ENCODE measurements at regions not wholly inside any gene's neighbourhood (a gene's known extent, or its start where the extent isn't known, plus 50 kb on each side); places are given as distances from the start of the nearest gene placed in this dataset.

DNA sequence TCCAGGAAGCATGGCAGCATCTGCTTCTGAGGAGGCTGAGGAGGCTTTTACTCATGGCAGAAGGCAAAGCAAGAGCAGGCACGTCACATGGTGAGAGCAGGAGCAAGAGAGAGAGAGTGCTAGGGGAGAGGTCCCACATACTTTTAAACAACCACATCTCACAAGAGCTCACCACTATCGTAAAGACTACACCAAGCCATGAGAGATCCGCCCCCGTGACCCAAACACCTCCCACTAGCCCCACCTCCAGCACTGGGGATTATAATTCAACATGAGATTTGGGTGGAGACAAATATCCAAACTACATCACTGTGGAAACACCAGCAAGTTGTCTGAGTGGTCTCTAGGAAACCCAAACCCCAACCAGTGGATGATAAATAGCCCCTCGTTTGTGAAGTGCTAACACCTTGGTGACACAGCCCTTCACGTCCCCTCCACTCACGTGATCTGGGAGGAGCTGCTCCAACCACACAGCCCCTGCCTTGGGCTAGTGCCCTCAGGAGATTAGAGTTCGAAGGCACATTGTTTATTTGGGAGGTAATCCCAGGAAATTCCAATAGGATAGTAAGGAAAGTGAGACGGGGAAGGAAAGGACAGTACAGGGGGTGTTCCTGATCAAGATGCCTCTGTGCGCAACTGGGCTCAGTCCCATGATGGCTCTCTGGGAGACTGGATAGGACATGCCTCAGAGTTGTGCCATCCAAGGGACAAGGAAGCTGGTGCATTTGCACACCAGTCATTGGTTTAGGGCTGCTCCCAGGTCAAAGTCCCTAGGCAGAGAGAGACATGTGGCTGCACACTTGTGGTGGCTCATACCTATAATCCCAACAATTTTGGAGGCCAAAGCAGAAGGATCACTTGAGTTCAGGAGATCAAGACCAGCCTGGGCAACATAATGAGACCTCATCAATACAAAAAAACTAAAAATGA is 80.6 kb upstream of the CTNNB1 start:
- no peak for DNase-seq

DNA sequence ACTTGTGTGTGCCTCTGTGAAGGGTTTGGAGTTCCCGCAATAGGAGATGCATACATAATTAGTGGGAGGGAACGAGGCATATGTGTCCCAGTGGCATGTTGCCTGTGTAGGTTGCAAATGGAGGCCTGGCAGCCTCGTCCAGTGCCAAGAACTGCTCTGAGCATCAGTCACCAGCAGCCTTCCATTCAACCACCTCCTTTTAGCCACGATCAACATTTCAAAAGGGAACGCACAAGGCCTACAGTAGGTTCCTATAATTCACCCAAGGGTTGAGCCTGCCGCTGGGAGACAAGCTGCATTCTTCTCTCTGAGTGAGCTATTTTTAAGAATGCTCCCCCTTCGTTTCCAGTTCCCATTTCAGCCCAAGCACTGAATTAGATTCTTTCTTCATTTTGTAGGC is 78.8 kb upstream of the CTNNB1 start:
- DNase-seq, result no peak

DNA sequence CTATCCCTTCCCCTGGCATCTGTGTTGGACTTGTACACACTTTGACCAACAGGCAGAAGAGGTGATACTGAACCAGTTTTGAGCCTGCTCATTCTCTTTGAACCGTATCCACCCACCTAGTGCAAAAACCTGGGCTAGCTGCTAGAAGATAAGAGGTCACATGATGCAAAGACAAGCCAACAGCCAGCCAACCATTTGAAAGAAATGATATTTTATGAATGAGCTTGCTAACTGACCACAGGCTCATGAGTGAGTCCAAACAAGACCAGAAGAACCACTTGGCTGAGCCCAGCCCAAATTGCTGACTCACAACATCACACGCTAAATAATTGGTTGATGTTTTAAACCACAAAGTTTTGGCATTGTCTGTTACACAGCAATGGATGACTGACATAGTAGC is 74.0 kb upstream of the CTNNB1 start:
- DNase-seq, result no peak

DNA sequence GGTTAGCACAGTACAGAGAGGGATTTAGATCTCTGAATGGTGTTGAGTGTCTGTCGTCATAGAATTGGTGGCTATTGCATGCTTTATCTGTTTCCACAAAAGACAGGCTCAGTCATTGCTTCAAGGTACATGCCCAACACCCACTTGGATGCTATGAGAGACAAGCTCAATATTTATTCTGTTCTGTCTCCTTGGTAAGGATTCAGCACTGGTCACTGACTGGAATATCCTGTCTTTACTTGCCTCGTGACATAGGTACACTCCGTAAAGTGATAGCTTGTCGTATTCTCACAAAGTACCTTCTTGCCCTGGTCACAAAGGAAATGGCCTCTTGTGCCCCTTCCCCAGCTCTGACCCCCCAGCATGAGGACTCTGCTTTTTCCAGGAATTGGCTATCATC is 72.8 kb upstream of the CTNNB1 start:
- DNase-seq, result no peak

DNA sequence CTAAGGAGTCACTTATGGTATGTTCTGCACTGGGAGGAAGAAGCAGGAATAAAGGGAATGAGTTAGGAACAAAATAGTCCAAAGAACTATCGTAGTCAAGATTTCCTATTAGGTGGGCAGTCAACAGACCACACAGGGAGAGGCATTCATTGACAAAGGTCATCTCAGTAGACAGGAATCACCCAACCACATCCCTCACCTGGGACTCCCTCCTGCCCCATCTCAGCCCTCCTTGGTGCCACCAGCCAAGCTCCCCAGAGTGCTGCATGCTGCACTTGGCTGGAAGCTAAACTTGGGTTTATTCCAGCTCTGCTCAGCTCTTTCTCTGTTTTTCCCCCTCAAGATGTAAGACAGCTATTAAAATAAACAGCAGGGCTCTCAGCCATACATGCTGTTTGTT is 72.3 kb upstream of the CTNNB1 start:
- DNase-seq, result no peak

DNA sequence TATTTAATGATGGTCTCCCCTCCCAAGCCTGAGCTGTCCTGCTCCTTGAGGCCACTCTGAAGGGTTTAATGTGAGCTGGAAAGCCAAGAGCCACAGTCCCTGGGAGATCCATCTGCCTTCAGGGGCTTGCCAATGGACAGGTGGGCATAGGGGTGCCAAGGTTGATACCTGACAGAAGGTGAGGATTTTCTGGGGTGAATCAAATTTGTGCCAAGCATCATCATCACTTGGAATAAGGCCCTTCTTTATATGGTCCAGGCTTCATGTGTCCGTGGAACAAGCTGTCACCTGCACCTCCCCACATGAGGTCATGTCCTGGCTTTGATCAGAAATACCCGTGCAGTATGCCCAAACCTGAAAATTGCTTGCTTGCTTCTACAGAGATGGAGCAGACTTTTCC is 71.9 kb upstream of the CTNNB1 start:
- DNase-seq, result no peak

DNA sequence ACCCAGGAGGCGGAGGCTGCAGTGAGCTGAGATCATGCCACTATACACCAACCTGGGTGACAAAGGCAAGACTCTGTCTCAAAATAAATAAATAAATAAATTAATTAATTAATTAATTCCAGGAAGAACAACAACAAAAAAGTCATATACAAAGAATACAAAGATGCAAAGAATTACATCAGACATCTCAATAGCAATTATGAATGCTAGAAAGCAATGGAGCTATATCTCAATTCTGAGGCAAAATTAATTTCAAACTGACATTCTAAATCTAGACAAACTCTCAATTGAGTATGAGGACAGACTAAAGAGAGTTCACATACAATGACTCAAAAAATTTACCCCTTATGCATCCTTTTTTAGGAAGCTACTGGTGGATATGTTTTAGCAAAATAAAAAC is 69.6 kb upstream of the CTNNB1 start:
- DNase-seq, result no peak

DNA sequence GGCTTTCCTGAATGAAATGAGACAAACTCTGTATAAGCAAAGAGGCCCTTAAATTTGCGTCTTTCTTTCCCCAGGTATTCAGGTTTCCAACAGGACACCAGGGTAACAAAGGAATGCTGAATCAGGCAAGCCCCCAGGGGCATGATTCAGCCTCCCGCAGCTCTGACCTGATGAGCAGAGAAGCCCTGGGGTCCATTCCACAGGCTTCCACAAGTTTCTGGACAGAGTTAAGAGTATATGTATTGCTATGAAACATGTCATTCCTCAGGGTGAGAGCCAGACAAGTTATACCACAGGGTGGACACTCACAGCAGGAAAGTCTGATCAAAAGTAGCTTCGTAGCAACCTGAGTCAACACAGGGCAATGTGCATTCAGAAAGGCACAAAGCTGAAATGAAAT is 68.1 kb upstream of the CTNNB1 start:
- no peak for DNase-seq

DNA sequence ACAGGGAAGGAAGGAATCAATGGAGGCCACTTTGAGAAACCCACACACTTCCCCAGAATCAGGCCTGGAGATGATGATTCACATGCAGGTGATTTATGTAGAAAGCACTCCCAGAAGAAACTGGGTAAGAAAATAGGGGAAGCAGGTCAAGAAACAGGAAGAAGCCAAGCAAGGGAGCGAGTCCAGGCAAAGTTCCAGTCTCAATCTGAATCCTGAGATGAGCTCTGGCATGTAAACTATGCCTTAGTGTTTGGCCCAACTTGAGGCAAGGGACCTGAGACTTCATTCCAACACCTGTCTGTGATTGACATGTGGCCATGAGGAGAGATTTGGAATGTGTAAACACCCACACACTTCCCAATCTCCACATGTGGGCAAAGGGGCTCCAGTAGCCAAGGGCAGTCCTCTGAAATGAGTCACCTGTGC is 61.6 kb upstream of the CTNNB1 start:
- DNase-seq, result no peak

DNA sequence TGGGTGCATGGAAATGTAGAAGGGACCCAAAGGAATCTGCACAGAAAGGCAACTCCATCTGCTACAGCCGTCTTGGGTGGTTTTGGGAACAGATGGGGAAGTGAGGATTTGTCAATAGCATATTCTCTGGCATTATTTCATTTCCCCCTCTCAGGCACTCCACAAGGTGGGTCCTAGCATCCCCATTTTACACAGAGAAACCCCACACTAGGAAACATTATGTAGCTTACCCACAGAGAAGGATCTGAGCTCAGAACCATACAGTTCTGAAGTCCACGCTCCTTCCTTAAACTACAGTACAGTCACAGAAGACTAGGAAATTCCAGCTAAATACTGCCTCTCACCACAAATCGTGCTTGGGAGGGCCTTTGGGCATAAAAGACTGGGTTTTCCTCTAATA is 61.2 kb upstream of the CTNNB1 start:
- no peak for DNase-seq

DNA sequence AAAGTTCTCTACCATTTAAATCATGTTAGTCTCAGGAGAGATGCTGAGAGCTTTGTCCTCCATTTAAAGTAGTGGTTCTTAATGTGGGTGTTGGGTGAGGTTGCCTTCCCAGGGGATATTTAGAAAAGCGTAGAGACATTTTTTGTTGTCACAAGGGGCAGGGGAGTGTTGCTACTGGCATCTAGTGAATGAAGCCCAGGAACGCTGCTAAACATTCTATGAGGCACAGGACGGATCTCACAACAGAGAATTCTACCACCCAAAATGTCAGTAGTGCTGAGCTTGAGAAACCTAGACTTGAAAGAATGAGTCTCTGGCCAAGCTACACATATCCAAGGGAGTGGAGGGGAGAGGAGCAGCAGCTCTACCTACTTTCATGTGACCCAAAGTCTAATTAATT is 60.7 kb upstream of the CTNNB1 start:
- no peak for DNase-seq

DNA sequence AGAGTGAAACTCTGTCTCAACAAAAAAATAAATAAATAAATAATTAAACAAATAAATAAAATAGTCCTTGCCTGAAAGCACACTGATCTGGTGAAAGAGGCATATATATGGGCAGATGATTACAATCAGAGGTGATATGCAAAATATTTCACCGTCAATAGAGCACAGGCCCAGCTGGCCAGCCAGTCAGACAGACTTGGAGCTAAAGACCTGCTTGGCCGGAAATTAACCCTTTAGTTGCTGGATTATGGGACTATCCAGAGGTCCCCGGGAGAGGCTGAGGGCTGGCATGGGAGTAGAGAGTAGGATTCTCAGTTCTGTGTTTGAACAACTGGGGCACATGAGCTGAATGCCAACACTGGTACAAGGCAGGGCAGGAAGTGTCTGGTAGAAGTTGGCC is 59.1 kb upstream of the CTNNB1 start:
- no peak for DNase-seq

DNA sequence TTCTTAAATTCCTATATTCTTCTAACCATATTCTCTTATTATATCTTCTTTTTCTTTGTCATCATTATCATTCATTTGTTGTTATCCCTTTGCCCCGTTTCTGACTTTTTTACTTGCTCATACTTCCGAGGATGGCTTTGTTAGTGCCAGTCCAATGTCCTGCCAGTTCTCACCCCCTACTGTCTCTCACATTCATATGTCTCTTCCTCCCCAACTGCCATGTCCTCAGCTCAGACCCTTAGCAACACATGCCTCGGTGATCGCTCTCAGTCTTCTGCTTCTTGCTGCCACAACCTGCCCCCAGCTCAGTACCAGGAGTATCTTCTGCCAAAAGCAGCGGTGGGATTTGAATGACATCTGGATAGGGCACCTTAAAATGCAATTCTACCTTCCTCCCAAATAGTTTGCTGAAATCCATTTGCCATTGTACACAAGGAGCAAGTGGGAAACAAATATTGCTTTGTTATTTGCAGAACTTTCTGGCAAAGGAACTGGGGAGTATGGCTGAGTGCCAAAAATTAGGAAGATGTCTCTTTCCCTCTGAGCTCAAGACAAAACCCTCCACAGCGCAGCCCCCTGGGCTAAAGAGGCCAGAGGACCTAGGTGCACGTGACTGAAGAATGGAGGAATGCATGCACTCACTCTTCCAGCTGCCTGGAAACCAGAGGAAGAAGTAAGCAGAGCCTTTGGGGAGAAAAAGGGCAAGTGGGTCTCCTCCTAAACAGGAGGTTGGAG is 57.7 kb upstream of the CTNNB1 start:
- no peak for DNase-seq

DNA sequence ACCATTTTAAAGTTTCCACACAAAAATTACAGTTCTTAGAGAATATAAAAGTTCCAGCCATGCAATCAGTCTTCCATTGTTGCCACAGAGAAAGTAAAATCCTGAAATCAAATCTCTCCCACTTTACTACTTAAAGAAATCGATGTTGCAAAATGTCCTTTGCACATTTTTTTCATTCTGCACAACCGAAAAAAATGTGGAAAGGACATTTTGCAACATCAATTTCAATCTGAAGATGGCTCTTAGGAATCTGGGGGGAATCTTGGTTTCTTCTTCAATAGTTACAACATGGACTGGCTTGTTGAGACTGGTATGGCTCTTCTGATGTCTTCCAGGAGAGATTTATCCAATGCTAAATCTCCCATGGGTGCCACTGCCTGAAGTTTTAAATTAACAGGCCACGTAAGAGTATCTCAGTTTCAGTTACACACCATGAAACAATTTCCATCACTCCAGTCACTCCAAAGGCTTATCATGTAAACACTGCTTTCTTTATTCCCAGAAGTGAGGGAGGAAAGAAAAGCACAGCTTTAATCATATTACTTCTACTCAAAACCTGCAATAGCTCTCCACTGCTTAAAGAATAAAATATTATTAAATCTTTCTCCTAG is 55.8 kb upstream of the CTNNB1 start:
- DNase-seq, result no peak

DNA sequence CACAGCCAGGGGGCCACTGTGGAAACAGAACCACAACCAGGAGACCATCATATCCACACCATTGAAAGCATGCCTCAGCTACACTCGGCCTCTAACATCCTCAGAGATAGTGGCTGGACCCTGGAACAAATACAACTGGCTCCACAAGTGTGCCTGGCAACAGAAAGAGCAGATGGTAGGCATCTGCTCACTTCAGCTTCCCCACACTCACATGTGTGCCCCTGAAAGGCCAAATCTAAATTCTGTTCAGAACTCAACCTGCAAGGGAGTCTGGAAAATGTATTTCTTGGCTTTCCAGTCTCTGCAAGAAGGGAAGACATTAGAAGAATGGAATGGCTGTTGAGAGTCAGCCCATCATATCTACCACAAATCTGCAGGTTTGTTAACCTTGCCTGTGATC is 54.7 kb upstream of the CTNNB1 start:
- DNase-seq, result no peak

DNA sequence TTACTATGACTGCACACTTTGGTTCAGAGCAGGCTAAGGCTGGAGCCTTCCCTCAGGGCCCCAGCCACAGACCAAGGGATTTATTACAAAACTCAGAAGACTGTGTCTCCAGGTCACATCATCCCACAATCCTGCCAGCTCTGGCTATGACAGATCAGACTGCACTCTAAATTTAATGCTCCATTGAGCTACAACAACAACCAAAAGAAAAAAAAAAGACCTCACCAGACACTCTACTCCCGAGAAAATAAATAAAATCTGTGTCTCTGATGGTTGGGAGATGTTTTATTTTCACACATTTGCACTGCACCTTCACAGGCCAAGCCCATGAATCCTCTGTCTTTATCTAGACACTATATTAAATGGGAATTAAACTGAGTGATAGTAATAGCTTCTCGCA is 50.8 kb upstream of the CTNNB1 start:
- no peak for DNase-seq

DNA sequence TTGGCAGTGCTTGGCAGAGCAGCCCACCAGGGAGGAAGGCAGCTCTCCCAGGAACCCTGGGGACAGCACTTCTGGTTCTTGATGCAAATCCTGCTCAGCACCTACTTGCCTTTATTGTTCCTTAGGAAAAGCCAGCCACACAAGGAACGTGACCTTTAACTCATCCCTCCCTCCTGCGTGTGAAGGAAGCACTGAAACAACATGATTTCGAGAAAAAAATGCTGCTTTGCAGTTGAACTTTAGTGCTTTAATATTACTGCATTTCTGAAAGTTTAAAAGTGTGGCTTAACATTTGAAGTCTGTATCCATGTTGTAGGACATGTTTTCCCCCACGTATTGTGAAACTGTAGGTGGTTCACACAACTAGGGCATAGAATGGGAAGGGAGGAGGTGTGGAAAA is 50.4 kb upstream of the CTNNB1 start:
- no peak for DNase-seq
